Body of pancreas (tissue), 4 donors: ENCODE measurements at regions not wholly inside any gene's neighbourhood (a gene's known extent, or its start where the extent isn't known, plus 50 kb on each side); places are given as distances from the start of the nearest gene placed in this dataset.

Experiments
- ATAC-seq: fragments of 150-250 bp; one replicate; pipeline ENCODE4 v1.9.1; 2016
- DNase-seq, 4 donors: peaks; one replicate each; pipeline ENCODE4 v3.0.0-alpha.2; 2019
- H3K27ac ChIP-seq, 4 donors: fragments of 200-600 bp; sonication (generic); 1 replicate in 3 of 4; 2 replicates in 1 of 4; pipeline versions ENCODE4 v1.5.1 to v1.6.1; 2016 to 2019; ENCODE audit warnings: mild to moderate bottlenecking in 1 of 4, mixed read lengths in 1 of 4, moderate library complexity in 1 of 4
- H3K27me3 ChIP-seq, 2 donors: fragments of 200-600 bp; sonication (generic); one replicate each; pipeline ENCODE4 v1.6.0; 2016; ENCODE audit warnings: mild to moderate bottlenecking in 1 of 2
- H3K36me3 ChIP-seq, 2 donors: fragments of 200-600 bp; sonication (generic); replicated peaks in 1 of 2; 2 replicates each; pipeline ENCODE4 v1.5.1; 2016; ENCODE audit warnings: low read depth in 2 of 2; ENCODE audit not compliant: insufficient read depth in 1 of 2
- H3K4me1 ChIP-seq: fragments of 200-600 bp; sonication (generic); one replicate; pipeline ENCODE4 v1.6.0; 2016
- H3K4me3 ChIP-seq, 2 donors: fragments of 200-600 bp; sonication (generic); 1 replicate in 1 of 2; 2 replicates in 1 of 2; pipeline ENCODE4 v1.5.1; 2016 to 2019
- H3K9me3 ChIP-seq, 3 donors: fragments of 200-600 bp; sonication (generic); 1 replicate in 2 of 3; 2 replicates in 1 of 3; pipeline ENCODE4 v1.5.1; 2016
- CTCF ChIP-seq, 7 experiments: fragments of 450-650 bp in 4 of 7; fragments of 200-600 bp in 3 of 7; sonication (generic) in 3 of 7; IDR thresholded peaks; one replicate each; pipeline ENCODE4 v1.5.1; 2016 to 2019; ENCODE audit warnings: antibody characterized with exemption in 7 of 7
- POLR2A ChIP-seq, 3 donors: fragments of 450-650 bp; IDR thresholded peaks; one replicate each; pipeline ENCODE4 v1.6.1; 2016; ENCODE audit warnings: antibody characterized with exemption in 3 of 3, mild to moderate bottlenecking in 2 of 3
- WGBS, 2 donors: methylation state at CpG; one replicate each; pipeline ENCODE4 v1.1.5; 2017; 5-methylcytosine and 5-hydroxymethylcytosine counted together
- intact Hi-C: fragments of 100-400 bp; cut with DNase I; formaldehyde crosslinking; loops from one replicate; pipeline ENCODE4 v1.15.1; 2023

- no peaks in the 10 kb centered on the region for H3K36me3 ChIP-seq
- 45 to 53% methylated on average over 5 of the region's 5 CpGs for WGBS, 2 donors
- H3K9me3 ChIP-seq, result no peaks in the 10 kb centered on the region
- no peak for TF ChIP-seq POLR2A (IDR thresholded peaks at IDR 0.05)
- no peak for TF ChIP-seq CTCF (IDR thresholded peaks at IDR 0.05)
- H3K27me3 ChIP-seq, result no peaks in the 10 kb centered on the region
- H3K4me1 ChIP-seq, result no peaks in the 10 kb centered on the region
- no peak overlapping the region for H3K27ac ChIP-seq
- intact Hi-C loops, result no loop called here
- DNase-seq, result no peak
- no peak for ATAC-seq
- H3K4me3 ChIP-seq, result no peak overlapping the region
These were observed 618.6 kb upstream of the TMEM132C start for GRCh38 chr12:127648321-127648720.

GRCh38 chr12:127649961-127650360 lies 617.0 kb upstream of the TMEM132C start:
- no peak for DNase-seq
- no peak overlapping the region for H3K4me3 ChIP-seq
- no peaks in the 10 kb centered on the region for H3K36me3 ChIP-seq
- no peak for ATAC-seq
- no peak overlapping the region for H3K27ac ChIP-seq
- 30 to 50% methylated on average over 2 of the region's 2 CpGs for WGBS, 2 donors
- no peak for TF ChIP-seq CTCF (IDR thresholded peaks at IDR 0.05)
- no peak for TF ChIP-seq POLR2A (IDR thresholded peaks at IDR 0.05)
- H3K4me1 ChIP-seq, result no peaks in the 10 kb centered on the region
- H3K9me3 ChIP-seq, result no peaks in the 10 kb centered on the region
- intact Hi-C loops, result no loop called here
- H3K27me3 ChIP-seq, result no peaks in the 10 kb centered on the region

GRCh38 chr12:127650626-127651025 lies 616.3 kb upstream of the TMEM132C start:
- H3K36me3 ChIP-seq, result no peaks in the 10 kb centered on the region
- WGBS, 2 donors, result 59 to 62% methylated on average over 5 of the region's 5 CpGs
- no peaks in the 10 kb centered on the region for H3K27me3 ChIP-seq
- no peaks in the 10 kb centered on the region for H3K9me3 ChIP-seq
- no peak for TF ChIP-seq CTCF (IDR thresholded peaks at IDR 0.05)
- no peak for TF ChIP-seq POLR2A (IDR thresholded peaks at IDR 0.05)
- H3K4me3 ChIP-seq, result no peak overlapping the region
- DNase-seq (no peak), ATAC-seq (no peak)
- no peak overlapping the region for H3K27ac ChIP-seq
- no peaks in the 10 kb centered on the region for H3K4me1 ChIP-seq
- intact Hi-C loops, result no loop called here

DNA sequence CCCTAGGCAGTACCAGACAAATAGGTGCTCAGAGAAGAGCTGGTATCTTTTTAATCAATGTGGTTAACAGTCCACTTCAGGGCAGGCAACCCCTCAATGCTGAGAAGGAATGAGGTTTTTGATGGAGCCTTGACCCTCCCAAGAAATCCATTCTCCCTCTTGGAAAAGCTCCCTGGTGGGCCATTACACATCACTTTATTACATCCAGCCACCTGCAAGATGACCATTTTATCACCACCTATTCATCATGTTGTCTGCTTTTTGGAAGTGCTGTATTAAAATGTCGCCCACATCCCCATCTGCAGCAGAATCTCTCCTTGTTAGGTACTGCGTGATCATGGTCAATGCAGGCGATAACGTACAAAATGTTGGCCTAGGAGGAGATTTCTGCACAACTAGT lies 614.7 kb upstream of the TMEM132C start:
- whole genome bisulfite sequencing, 2 donors, result 80 to 83% methylated on average over 4 of the region's 4 CpGs
- intact Hi-C loops, result no loop called here

More for the DNA sequence above, 614.7 kb upstream of the TMEM132C start:
- Histone ChIP-seq H3K4me1 (no peaks in the 10 kb centered on the region), H3K36me3 (no peaks in the 10 kb centered on the region), H3K9me3 (no peaks in the 10 kb centered on the region), H3K4me3 (no peak overlapping the region), H3K27me3 (no peaks in the 10 kb centered on the region), H3K27ac (no peak overlapping the region)
- DNase-seq (no peak), ATAC-seq (no peak)
- no peak for TF ChIP-seq CTCF (IDR thresholded peaks at IDR 0.05)
- TF ChIP-seq POLR2A (IDR thresholded peaks at IDR 0.05), result no peak
